GM23338 (cell line): ENCODE measurements at regions not wholly inside any gene's neighbourhood (a gene's known extent, or its start where the extent isn't known, plus 50 kb on each side); places are given as distances from the start of the nearest gene placed in this dataset.

Source experiments
- ATAC-seq: fragments of 200-7000 bp; cut with Tn5 transposase; 3 replicates; pipeline ENCODE4 v1.9.1; 2020
- DNase-seq: peaks from one replicate; pipeline ENCODE4 v3.0.0-alpha.2; 2015; ENCODE audit warnings: low spot score
- H2AFZ ChIP-seq: fragments of 200-600 bp; sonication (generic); 2 replicates; pipeline ENCODE4 v1.8.0; 2016; ENCODE audit warnings: antibody characterized with exemption, mild to moderate bottlenecking, moderate library complexity
- H3F3A ChIP-seq: fragments of 200-600 bp; sonication (generic); replicated peaks from 2 replicates; pipeline ENCODE4 v1.8.0; 2017; ENCODE audit warnings: antibody characterized with exemption, mixed run types, low read depth
- H3K27ac ChIP-seq: fragments of 200-600 bp; sonication (generic); 2 replicates; pipeline ENCODE4 v1.6.1; 2016; ENCODE audit warnings: low read depth
- H3K27me3 ChIP-seq: fragments of 200-600 bp; sonication (generic); 2 replicates; pipeline ENCODE4 v1.8.0; 2016; ENCODE audit warnings: mild to moderate bottlenecking, mixed run types, moderate library complexity; ENCODE audit not compliant: insufficient read depth
- H3K36me3 ChIP-seq: fragments of 200-600 bp; sonication (generic); 2 replicates; pipeline ENCODE4 v1.8.0; 2016; ENCODE audit warnings: mild to moderate bottlenecking; ENCODE audit not compliant: insufficient read depth
- H3K4me1 ChIP-seq: fragments of 200-600 bp; sonication (generic); 2 replicates; pipeline ENCODE4 v1.8.0; 2016; ENCODE audit warnings: mild to moderate bottlenecking, moderate library complexity; ENCODE audit not compliant: insufficient read depth
- H3K4me2 ChIP-seq: fragments of 200-600 bp; sonication (generic); 2 replicates; pipeline ENCODE4 v1.7.1; 2017; ENCODE audit warnings: mixed run types
- H3K4me3 ChIP-seq: fragments of 200-600 bp; sonication (generic); 2 replicates; pipeline ENCODE4 v1.6.1; 2016; ENCODE audit warnings: mixed run types
- H3K79me2 ChIP-seq: fragments of 200-600 bp; sonication (generic); replicated peaks from 2 replicates; pipeline ENCODE4 v1.8.0; 2017; ENCODE audit warnings: mild to moderate bottlenecking; ENCODE audit not compliant: insufficient read depth
- H3K9me2 ChIP-seq: fragments of 200-600 bp; sonication (generic); 2 replicates; pipeline ENCODE4 v1.8.0; 2017; ENCODE audit not compliant: insufficient read depth
- H4K20me1 ChIP-seq: fragments of 200-600 bp; sonication (generic); replicated peaks from 2 replicates; pipeline ENCODE4 v1.8.0; 2017; ENCODE audit warnings: mild to moderate bottlenecking; ENCODE audit not compliant: insufficient read depth
- H3K27ac Mint-ChIP-seq: 2 replicates; pipeline ENCODE4 v1.8.0; 2020; ENCODE audit warnings: inconsistent platforms, mild to moderate bottlenecking, moderate library complexity, mixed read lengths
- H3K27me3 Mint-ChIP-seq: 3 replicates; pipeline ENCODE4 v1.8.0; 2022; ENCODE audit warnings: low read depth, mild to moderate bottlenecking, moderate library complexity, mixed read lengths, inconsistent platforms; ENCODE audit not compliant: insufficient read depth, poor library complexity
- H3K36me3 Mint-ChIP-seq: 3 replicates; pipeline ENCODE4 v1.8.0; 2021; ENCODE audit warnings: low read depth, mild to moderate bottlenecking, inconsistent platforms, moderate library complexity, mixed read lengths
- H3K4me1 Mint-ChIP-seq: 3 replicates; pipeline ENCODE4 v1.8.0; 2020; ENCODE audit warnings: mild to moderate bottlenecking, inconsistent platforms, mixed read lengths
- H3K4me3 Mint-ChIP-seq: 3 replicates; pipeline ENCODE4 v1.8.0; 2021; ENCODE audit warnings: moderate library complexity, mild to moderate bottlenecking, inconsistent platforms, mixed read lengths
- H3K9me3 Mint-ChIP-seq: 3 replicates; pipeline ENCODE4 v1.8.0; 2020; ENCODE audit warnings: moderate library complexity, mild to moderate bottlenecking, inconsistent platforms, mixed read lengths
- CREB1 ChIP-seq: fragments of 250-450 bp; sonication (Bioruptor Pico); IDR thresholded peaks from 2 replicates; pipeline ENCODE4 v1.5.0; 2020; ENCODE audit warnings: low read depth, mild to moderate bottlenecking, moderate library complexity
- ETS1 ChIP-seq: IDR thresholded peaks from 2 replicates; pipeline ENCODE4 v1.6.1; 2016; ENCODE audit warnings: antibody characterized with exemption
- EZH2phosphoT487 ChIP-seq: fragments of 200-600 bp; sonication (generic); IDR thresholded peaks from one replicate; pipeline ENCODE4 v1.8.1; 2018; ENCODE audit warnings: antibody characterized with exemption; ENCODE audit not compliant: unreplicated experiment
- NANOG ChIP-seq: IDR thresholded peaks from 2 replicates; pipeline ENCODE4 v1.6.1; 2016; ENCODE audit warnings: antibody characterized with exemption, borderline replicate concordance
- POLR2AphosphoS5 ChIP-seq: IDR thresholded peaks from 2 replicates; pipeline ENCODE4 v1.6.1; 2016; ENCODE audit warnings: antibody characterized with exemption, low read depth
- STAT1 ChIP-seq: IDR thresholded peaks from one replicate; pipeline ENCODE4 v1.6.1; 2016; ENCODE audit warnings: antibody characterized with exemption; ENCODE audit not compliant: unreplicated experiment
- ZNF114 ChIP-seq: fragments of 250-450 bp; sonication (Bioruptor Pico); IDR thresholded peaks from 2 replicates; pipeline ENCODE4 v1.5.0; 2020; ENCODE audit warnings: mild to moderate bottlenecking, moderate library complexity
- ZNF331 ChIP-seq: fragments of 250-450 bp; sonication (Bioruptor Pico); IDR thresholded peaks from 2 replicates; pipeline ENCODE4 v1.5.0; 2020; ENCODE audit warnings: low read depth, mild to moderate bottlenecking, moderate library complexity
- ZNF462 ChIP-seq: fragments of 250-450 bp; sonication (Bioruptor Pico); IDR thresholded peaks from 2 replicates; pipeline ENCODE4 v1.5.0; 2020; ENCODE audit warnings: mild to moderate bottlenecking, moderate library complexity

GRCh38 chr2:8003462-8004075, 678.3 kb upstream of the ID2 start (continued):
- no peak for TF ChIP-seq ZNF462 (CRISPR knock-in tag)
- no peak for TF ChIP-seq POLR2AphosphoS5
- TF ChIP-seq ZNF331 = no peak
- no peak for TF ChIP-seq ZNF114 (CRISPR knock-in tag)

- Histone ChIP-seq H3K79me2 (no peaks in the 10 kb centered on the region), H3K4me3 (no peak overlapping the region), H3K9me2 (peaks cover 28% of the 10 kb centered on the region), H3K4me1 (peaks cover 3% of the 10 kb centered on the region; the same call in 1 of the 2 replicates), H4K20me1 (no peaks in the 10 kb centered on the region), H3K36me3 (no peaks in the 10 kb centered on the region), H3K27ac (no peak overlapping the region), H3F3A (no peaks in the 10 kb centered on the region), H3K27me3 (no peaks in the 10 kb centered on the region), H3K4me2 (no peak overlapping the region), H2AFZ (no peak overlapping the region)
- Mint-ChIP-seq H3K27me3 (no peaks in the 10 kb centered on the region), H3K4me3 (no peak overlapping the region), H3K36me3 (no peaks in the 10 kb centered on the region), H3K9me3 (no peaks in the 10 kb centered on the region), H3K27ac (no peak overlapping the region), H3K4me1 (peaks cover 5% of the 10 kb centered on the region)
- ATAC-seq (no peak), DNase-seq (no peak)
- no peak for TF ChIP-seq ZNF462 (CRISPR knock-in tag)
- no peak for TF ChIP-seq CREB1 (CRISPR knock-in tag)
- no peak for TF ChIP-seq ETS1
- TF ChIP-seq NANOG = no peak
- TF ChIP-seq EZH2phosphoT487 = no peak
- TF ChIP-seq STAT1 = no peak
- no peak for TF ChIP-seq ZNF114 (CRISPR knock-in tag)
Observed at GRCh38 chr2:8004250-8004681, 677.6 kb upstream of the ID2 start.
